ENCODE measurements at regions not wholly inside any gene's neighbourhood (a gene's known extent, or its start where the extent isn't known, plus 50 kb on each side); places are given as distances from the start of the nearest gene placed in this dataset.

DNA sequence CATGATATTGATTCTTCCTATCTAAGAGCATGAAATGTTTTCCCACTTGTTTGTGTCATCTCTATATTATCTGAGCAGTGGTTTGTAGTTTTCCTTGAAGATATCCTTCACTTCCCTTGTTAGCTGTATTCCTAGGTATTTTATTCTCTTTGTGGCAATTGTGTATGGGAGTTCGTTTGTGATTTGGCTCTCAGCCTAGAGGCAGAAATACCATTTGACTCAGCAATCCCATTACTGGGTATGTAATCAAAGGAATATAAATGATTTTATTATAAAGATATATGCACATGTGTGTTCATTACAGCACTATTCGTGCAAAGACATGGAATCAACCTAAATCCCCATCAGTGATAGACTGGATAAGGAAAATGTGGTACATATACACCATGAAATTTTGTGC lies 172.7 kb upstream of the IL15 start:
- H3K79me2 ChIP-seq (ENCODE audit: insufficient read depth, low read length), result no peaks in the 10 kb centered on the region
- no peaks in the 10 kb centered on the region for H3K36me3 ChIP-seq (replicated peaks in 1 of 2; ENCODE audit: control insufficient read depth in 1 of 2, insufficient read depth in 2 of 2, low read length in 2 of 2)
- FAIRE-seq (no peak), ATAC-seq (no peak), DNase-seq (ENCODE audit: low spot score) (no peak)
- H3K4me3 ChIP-seq (replicated peaks in 1 of 3; ENCODE audit: insufficient read depth in 1 of 3, low read depth in 2 of 3, low read length in 3 of 3), result no peak overlapping the region
- peaks cover 42% of the 10 kb centered on the region for H3K9me3 ChIP-seq (ENCODE audit: low read length)
- H3K27me3 ChIP-seq (ENCODE audit: control insufficient read depth in 1 of 2, insufficient read depth in 2 of 2, low read length in 2 of 2), result no peaks in the 10 kb centered on the region
- H4K20me1 ChIP-seq (ENCODE audit: insufficient read depth, low read length), result no peaks in the 10 kb centered on the region
- H3K4me1 ChIP-seq (ENCODE audit: insufficient read depth, low read length), result no peaks in the 10 kb centered on the region
- no TSS peak for BruUV-seq (replicated peaks)
- H3K9ac ChIP-seq (ENCODE audit: insufficient read depth, low read depth, low read length), result no peak overlapping the region
- no peak overlapping the region for H2AFZ ChIP-seq (ENCODE audit: low read length)
- CTCF ChIA-PET (ENCODE audit: low intra/inter-chr PET ratio, low total read pairs), result no interaction called here
- intact Hi-C loops (cut with micrococcal nuclease; ENCODE audit: unreplicated experiment) (no loop called here), in situ Hi-C loops (cut with HindIII; ENCODE audit: extremely low pct_ligation_motif_present, low pct_unique_long_range_greater_than_20kb) (no loop called here)
- H3K27ac ChIP-seq (ENCODE audit: extremely low read length, insufficient read depth, low read length), result no peak overlapping the region
- TF ChIP-seq CERS6 (CRISPR knock-in tag; IDR thresholded peaks at IDR 0.05) (no peak), RARG (CRISPR knock-in tag; IDR thresholded peaks at IDR 0.05; ENCODE audit: low read depth) (no peak), ZNF766 (CRISPR knock-in tag; IDR thresholded peaks at IDR 0.05; ENCODE audit: borderline replicate concordance) (no peak), ZNF83 (CRISPR knock-in tag; IDR thresholded peaks at IDR 0.05; ENCODE audit: borderline replicate concordance) (no peak)
- TF ChIP-seq, protein P1, sequence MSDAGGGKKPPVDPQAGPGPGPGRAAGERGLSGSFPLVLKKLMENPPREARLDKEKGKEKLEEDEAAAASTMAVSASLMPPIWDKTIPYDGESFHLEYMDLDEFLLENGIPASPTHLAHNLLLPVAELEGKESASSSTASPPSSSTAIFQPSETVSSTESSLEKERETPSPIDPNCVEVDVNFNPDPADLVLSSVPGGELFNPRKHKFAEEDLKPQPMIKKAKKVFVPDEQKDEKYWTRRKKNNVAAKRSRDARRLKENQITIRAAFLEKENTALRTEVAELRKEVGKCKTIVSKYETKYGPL (CRISPR knock-in tag; IDR thresholded peaks at IDR 0.05), result no peak
- POLR2A ChIA-PET, result no interaction called here
- WGBS (ENCODE audit: low lambda C conversion rate), result 6% methylated on average over 2 of the region's 2 CpGs
- H3K4me2 ChIP-seq (ENCODE audit: low read depth, low read length), result no peak overlapping the region

DNA sequence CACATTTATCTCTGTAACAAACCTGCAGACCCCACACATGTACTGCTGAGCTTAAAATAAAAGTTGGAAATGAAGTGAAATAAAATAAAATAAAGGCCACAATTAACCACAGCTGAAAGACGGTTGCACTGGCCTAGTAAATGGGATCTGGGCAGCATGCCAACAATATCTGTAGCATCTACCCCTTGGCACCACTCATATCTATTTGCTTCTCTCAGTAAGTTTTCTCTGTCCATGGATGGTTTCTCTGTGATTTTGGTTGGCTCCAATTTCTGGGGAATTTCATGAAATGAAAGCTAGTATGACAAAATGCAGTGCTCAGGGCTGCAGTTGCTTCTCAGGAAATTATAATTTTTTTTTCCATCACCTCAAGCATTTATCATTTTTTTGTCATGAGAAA lies 172.0 kb upstream of the IL15 start:
- H3K27ac ChIP-seq (ENCODE audit: extremely low read length, insufficient read depth, low read length), result no peak overlapping the region
- CTCF ChIA-PET (ENCODE audit: low intra/inter-chr PET ratio, low total read pairs), result no interaction called here
- H3K4me2 ChIP-seq (ENCODE audit: low read depth, low read length), result no peak overlapping the region
- no peak for TF ChIP-seq MIXL1 (CRISPR knock-in tag; IDR thresholded peaks at IDR 0.05)
- in situ Hi-C loops (cut with HindIII; ENCODE audit: extremely low pct_ligation_motif_present, low pct_unique_long_range_greater_than_20kb), result no loop called here
- H3K9ac ChIP-seq (ENCODE audit: insufficient read depth, low read depth, low read length), result no peak overlapping the region
- no peak for DNase-seq (ENCODE audit: low spot score)
- no peak for ATAC-seq
- no peaks in the 10 kb centered on the region for H4K20me1 ChIP-seq (ENCODE audit: insufficient read depth, low read length)
- POLR2A ChIA-PET, result no interaction called here
- no peaks in the 10 kb centered on the region for H3K27me3 ChIP-seq (ENCODE audit: control insufficient read depth in 1 of 2, insufficient read depth in 2 of 2, low read length in 2 of 2)
- no peaks in the 10 kb centered on the region for H3K36me3 ChIP-seq (replicated peaks in 1 of 2; ENCODE audit: control insufficient read depth in 1 of 2, insufficient read depth in 2 of 2, low read length in 2 of 2)
- no TSS peak for BruUV-seq (replicated peaks)
- WGBS (ENCODE audit: low lambda C conversion rate), result 0% methylated on average over 1 of the region's 1 CpG
- H3K79me2 ChIP-seq (ENCODE audit: insufficient read depth, low read length), result no peaks in the 10 kb centered on the region
- H3K4me1 ChIP-seq (ENCODE audit: insufficient read depth, low read length), result no peaks in the 10 kb centered on the region
- intact Hi-C loops (cut with micrococcal nuclease; ENCODE audit: unreplicated experiment), result no loop called here
- H2AFZ ChIP-seq (ENCODE audit: low read length), result no peak overlapping the region
- H3K9me3 ChIP-seq (ENCODE audit: low read length), result peaks cover 39% of the 10 kb centered on the region
- FAIRE-seq, result no peak
- no peak overlapping the region for H3K4me3 ChIP-seq (replicated peaks in 1 of 3; ENCODE audit: insufficient read depth in 1 of 3, low read depth in 2 of 3, low read length in 3 of 3)
